ENCODE measurements at regions not wholly inside any gene's neighbourhood (a gene's known extent, or its start where the extent isn't known, plus 50 kb on each side); places are given as distances from the start of the nearest gene placed in this dataset.

DNA sequence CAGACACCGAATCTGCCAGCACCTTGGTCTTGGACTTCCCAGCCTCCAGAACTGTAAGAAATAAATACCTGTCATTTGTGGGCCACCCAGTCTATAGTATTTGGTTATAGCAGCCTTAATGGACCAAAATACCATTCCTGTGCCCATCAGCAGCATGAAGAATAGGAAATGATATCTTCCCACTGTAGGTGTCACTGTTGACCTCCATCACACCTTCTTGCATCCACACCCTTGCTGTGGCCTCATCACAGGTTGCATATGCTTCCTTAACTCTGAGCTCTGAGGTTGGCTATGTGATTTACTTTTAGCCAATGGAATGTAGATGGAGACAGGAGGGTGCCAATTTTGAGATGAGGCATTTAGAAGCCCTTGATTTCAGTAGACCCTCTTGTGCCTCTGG is 242.0 kb upstream of the TSHZ3 start:
- TF ChIP-seq, protein P1, sequence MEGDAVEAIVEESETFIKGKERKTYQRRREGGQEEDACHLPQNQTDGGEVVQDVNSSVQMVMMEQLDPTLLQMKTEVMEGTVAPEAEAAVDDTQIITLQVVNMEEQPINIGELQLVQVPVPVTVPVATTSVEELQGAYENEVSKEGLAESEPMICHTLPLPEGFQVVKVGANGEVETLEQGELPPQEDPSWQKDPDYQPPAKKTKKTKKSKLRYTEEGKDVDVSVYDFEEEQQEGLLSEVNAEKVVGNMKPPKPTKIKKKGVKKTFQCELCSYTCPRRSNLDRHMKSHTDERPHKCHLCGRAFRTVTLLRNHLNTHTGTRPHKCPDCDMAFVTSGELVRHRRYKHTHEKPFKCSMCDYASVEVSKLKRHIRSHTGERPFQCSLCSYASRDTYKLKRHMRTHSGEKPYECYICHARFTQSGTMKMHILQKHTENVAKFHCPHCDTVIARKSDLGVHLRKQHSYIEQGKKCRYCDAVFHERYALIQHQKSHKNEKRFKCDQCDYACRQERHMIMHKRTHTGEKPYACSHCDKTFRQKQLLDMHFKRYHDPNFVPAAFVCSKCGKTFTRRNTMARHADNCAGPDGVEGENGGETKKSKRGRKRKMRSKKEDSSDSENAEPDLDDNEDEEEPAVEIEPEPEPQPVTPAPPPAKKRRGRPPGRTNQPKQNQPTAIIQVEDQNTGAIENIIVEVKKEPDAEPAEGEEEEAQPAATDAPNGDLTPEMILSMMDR (conservative IDR thresholded peaks at IDR 0.05; ENCODE audit: low read depth, low read length) = no peak
- TF ChIP-seq SMC3 (IDR thresholded peaks at IDR 0.05; ENCODE audit: low read depth, low read length) (no peak), RCOR1 (IDR thresholded peaks at IDR 0.05; ENCODE audit: insufficient replicate concordance, low read length) (no peak), BHLHE40 (IDR thresholded peaks at IDR 0.05; ENCODE audit: low read depth, low read length) (no peak), POLR2A (IDR thresholded peaks at IDR 0.05; ENCODE audit: low read depth, low read length) (no peak), MAZ (IDR thresholded peaks at IDR 0.05; ENCODE audit: borderline replicate concordance, low read depth, low read length) (no peak), USF2 (IDR thresholded peaks at IDR 0.05; ENCODE audit: low read depth, low read length) (no peak)

All from IMR-90 (cell line).